Stimulated activated CD4-positive, alpha-beta T cell treated with anti-CD3 and anti-CD28 coated beads, Interleukin-12 subunit alpha, Interleukin-12 subunit beta, amount 100 ng/mL, for 4 hours (primary cell): ENCODE measurements at regions not wholly inside any gene's neighbourhood (a gene's known extent, or its start where the extent isn't known, plus 50 kb on each side); places are given as distances from the start of the nearest gene placed in this dataset.

Source experiments
- DNase-seq: peaks from one replicate; pipeline ENCODE4 v3.0.0-alpha.2; 2020

- DNase-seq = no peak
Measured at GRCh38 chr17:33416131-33416530, 123.0 kb upstream of the ASIC2 start.

- no peak for DNase-seq
Measured at GRCh38 chr17:33421933-33422332, 128.8 kb upstream of the ASIC2 start.

GRCh38 chr17:33433581-33433980 lies 140.5 kb upstream of the ASIC2 start:
- no peak for DNase-seq

GRCh38 chr17:33434841-33435240 lies 141.7 kb upstream of the ASIC2 start:
- no peak for DNase-seq

DNA sequence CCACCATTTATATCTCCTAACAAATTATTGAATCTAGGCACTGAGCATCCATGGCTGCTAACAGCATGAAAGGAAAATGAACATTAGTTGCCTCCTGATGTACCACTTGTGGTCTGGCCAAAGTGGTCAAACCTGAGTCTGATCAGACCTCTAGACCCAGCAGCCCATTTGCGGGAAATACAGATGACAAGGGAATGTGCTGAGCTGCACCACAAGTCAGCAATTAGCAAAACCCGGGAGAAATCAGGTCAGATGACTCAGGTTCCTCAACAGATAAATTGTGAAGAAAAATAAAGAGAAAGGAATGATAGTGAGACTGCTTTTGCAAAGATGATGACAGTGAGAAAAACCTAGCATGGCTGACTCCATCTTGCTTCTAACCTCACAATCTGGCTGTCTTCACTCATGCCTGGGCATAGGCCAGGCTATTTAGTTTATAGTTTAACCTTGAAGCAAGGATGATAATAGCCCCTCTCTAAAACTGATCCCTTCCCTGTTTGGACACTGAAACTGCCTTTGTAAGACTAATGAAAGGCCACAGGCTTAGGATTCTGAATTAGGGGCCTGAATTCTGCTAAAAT lies 142.7 kb upstream of the ASIC2 start:
- DNase-seq = no peak

GRCh38 chr17:33436321-33436720 lies 143.2 kb upstream of the ASIC2 start:
- no peak for DNase-seq

DNA sequence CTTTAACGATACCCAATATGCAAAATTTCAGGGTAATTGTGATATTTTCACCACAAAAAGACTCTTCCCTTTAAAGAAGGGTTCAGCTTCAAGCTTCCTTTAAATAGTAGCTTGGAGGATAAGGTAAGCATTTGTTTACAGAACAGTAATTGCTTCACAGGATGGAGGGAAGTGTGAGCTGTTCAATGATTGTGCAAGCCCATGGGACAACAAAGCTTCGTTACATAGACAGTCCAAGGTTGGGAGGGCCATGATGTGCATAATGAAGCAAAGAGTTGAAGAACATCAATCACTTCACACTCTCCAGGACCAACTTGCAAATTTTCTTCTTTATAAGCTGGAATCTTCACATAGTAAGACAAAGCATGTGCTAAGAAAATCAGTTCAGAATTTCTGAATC lies 145.0 kb upstream of the ASIC2 start:
- no peak for DNase-seq

- no peak for DNase-seq
Measured at GRCh38 chr17:33438578-33438977, 145.5 kb upstream of the ASIC2 start.

DNA sequence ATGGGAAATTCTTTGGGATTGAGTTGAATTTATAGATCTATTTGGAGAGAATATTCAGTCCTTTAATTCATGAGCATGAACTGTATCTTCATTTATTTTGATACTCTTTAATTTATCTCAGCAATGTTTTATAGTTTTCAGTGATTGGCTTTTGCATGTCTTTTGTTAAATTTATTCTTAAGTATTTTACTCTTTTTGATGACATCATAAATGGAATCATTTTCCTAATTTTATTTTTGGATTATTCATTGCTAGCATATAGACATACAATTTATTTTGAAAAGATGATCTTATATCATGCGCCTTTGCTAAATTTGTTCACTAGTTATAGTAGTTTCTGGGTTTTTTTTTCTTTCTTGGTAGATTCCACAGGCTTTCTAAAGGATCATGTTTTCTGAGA lies 149.2 kb upstream of the ASIC2 start:
- DNase-seq = no peak

DNA sequence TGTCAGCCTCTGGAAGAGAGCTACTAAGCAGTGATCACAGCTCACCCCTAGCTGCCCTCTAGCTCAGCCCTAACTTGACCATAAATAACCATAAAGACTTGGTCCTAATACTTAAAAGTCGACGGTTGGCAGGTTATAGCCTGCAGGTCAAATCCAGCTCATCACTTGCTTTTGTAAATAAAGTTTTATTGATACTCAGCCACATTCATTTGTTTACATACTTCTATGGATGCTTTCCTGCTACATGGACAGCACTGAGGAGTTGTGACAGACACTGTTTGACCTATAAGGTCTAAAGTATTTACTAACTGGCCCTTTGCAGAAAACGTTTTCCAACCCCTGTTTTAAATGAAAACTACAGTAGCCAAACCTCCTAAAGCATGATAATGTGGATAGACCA lies 151.6 kb upstream of the ASIC2 start:
- DNase-seq = no peak

GRCh38 chr17:33447090-33447489 lies 154.0 kb upstream of the ASIC2 start:
- DNase-seq = no peak

DNA sequence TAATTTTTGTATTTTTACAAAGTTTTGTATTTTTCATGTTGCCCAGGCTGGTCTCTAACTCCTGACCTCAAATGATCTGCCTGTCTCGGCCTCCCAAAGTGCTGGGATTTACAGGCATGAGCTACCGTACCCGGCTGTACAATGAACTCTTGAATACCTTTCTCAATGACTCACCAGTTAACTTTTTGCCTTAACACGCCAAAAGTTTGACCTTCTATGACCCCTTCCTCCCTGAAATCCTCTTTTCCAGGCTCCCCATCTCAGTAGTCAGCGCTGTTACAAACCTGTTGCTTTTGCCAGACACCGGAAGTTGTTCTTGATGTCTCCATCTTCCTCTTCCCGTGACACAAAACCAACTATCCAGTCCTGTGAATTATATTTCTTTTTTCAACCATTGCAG lies 158.1 kb upstream of the ASIC2 start:
- no peak for DNase-seq

- DNase-seq = no peak
Measured at GRCh38 chr17:33457477-33457876, 164.4 kb upstream of the ASIC2 start.

- DNase-seq = no peak
Measured at GRCh38 chr17:33459078-33459940, 166.2 kb upstream of the ASIC2 start.

- DNase-seq = no peak
Measured at GRCh38 chr17:33460781-33461450, 167.8 kb upstream of the ASIC2 start.

- no peak for DNase-seq
Measured at GRCh38 chr17:33463887-33464286, 170.8 kb upstream of the ASIC2 start.

DNA sequence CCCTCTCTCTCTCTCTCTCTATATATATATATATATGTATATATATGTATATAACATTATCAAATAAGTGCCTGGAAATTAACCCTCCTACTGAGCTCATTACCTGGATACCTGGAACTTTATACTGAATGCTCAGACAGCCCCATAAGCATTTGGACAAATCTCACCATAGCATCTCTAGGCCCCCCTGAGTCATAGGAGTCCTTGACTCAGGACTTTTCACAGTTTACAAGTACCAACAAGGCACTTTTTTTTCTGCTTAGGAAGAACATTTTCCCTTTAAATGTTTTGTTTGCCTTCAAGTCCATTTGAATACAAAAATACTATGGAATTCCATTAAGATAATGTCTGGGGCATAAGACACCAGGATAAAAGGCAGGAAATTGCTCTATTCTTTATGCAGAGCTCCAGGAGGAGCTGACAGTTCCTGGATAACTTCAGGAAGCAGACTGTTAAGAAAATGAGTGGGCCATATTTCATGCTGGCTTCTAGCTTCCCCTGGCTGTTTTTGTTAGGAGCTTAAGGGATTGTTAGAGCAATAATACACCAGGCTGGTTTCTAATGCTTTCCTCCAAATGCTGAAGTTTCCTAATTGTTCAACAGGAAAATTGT lies 171.7 kb upstream of the ASIC2 start:
- DNase-seq = no peak

GRCh38 chr17:33469421-33469820 lies 176.3 kb upstream of the ASIC2 start:
- DNase-seq = no peak

DNA sequence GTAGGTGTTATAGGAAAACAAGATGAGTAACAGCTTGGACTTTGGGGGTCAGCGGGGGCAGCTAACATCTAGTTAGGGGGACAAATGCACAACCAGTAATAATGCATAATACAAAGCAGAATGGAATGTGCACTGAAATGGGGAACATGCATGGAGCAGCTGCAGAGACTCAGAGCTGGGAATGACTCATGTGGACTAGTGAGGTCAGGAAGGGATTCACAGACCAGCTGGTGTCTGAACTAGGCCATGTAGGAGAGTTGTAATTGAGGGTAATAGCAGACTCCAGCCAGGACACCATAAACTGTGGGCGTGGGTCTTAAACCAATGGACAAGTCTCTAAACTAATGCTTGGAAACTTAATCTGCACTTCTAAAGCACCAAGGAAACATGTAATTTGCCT lies 176.8 kb upstream of the ASIC2 start:
- DNase-seq = no peak

DNA sequence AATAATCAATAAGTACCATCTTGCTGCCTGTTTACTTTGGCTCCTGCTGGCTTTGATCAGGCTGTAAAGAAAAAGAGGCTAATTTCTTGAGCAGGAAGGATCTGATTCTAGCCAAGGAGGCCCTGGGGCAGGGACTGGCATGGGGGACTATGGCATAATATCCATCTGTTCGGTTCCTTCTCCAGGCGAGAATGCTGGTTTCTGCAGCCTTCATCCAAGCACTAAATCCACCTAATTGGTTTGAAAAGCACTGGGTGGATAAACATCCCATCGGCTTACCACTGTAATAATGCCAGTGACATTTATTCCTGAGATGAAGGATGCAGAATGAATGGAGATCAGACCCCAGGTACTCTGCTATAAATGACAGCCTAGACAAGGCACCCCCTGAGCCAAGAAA lies 180.0 kb upstream of the ASIC2 start:
- DNase-seq = no peak

GRCh38 chr17:33474789-33475188 lies 181.7 kb upstream of the ASIC2 start:
- no peak for DNase-seq

GRCh38 chr17:33475594-33475993 lies 182.5 kb upstream of the ASIC2 start:
- no peak for DNase-seq

DNA sequence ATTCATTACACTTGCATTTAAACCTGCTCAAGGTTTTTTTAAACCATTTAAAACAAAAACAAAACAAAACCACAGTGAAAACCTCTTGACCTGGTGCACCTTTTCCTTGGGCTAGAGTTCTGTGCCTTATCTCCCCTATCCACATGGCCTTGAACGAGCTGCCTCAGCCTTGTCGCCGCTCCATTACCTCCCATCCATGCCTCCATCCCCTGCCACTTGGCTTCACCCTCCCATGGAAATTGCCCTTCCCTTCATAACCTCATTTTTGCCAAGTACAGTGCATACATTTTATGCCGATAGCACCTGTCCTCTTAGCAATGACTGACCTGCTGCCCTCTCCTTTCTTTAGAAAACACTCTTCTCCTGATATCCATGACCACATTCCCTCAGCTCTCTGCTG lies 188.6 kb upstream of the ASIC2 start:
- no peak for DNase-seq

GRCh38 chr17:33482636-33483035 lies 189.5 kb upstream of the ASIC2 start:
- DNase-seq = no peak
